ENCODE measurements at regions not wholly inside any gene's neighbourhood (a gene's known extent, or its start where the extent isn't known, plus 50 kb on each side); places are given as distances from the start of the nearest gene placed in this dataset.

DNA sequence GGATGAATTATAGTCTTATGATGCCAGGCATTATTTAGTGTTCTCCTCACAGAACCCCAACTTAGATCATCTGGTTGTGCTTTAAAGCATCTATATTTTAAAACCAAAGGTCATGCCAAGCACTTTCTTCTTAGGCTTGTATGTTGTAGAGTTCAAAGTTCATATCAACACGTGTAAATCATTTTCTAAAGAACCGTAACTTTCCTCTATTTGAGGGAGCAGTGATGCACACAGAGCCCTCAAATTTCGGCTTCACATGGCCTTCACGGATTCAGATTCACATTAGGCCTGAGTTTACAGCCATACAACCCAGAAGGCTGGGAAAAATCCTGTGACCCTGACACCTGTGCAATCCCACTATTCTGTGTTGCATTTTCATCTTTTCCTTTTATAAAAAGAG lies 52.1 kb upstream of the SEC16B start:
- no peak for TF ChIP-seq SUZ12 (IDR thresholded peaks at IDR 0.05; ENCODE audit: extremely low read depth, insufficient read depth, insufficient read length)
- no peak for TF ChIP-seq YY1 (IDR thresholded peaks at IDR 0.05; ENCODE audit: insufficient read depth, insufficient read length)
